Transverse colon (tissue), 3 donors: ENCODE measurements at regions not wholly inside any gene's neighbourhood (a gene's known extent, or its start where the extent isn't known, plus 50 kb on each side); places are given as distances from the start of the nearest gene placed in this dataset.

Experiments used
- POLR2A ChIP-seq: fragments of 450-650 bp; IDR thresholded peaks from one replicate; pipeline ENCODE4 v1.6.1; 2016; ENCODE audit warnings: antibody characterized with exemption, mild to moderate bottlenecking, moderate library complexity
- TF ChIP-seq, protein P1 (sequence below), 5 experiments: fragments of 200-600 bp in 3 of 5; fragments of 450-650 bp in 2 of 5; sonication (generic) in 3 of 5; IDR thresholded peaks; 1 replicate in 2 of 5; 2 replicates in 3 of 5; pipeline ENCODE4 v1.5.1; 2016 to 2017; ENCODE audit warnings: antibody characterized with exemption in 5 of 5, inconsistent platforms in 3 of 5, mild to moderate bottlenecking in 2 of 5, moderate library complexity in 1 of 5

DNA sequence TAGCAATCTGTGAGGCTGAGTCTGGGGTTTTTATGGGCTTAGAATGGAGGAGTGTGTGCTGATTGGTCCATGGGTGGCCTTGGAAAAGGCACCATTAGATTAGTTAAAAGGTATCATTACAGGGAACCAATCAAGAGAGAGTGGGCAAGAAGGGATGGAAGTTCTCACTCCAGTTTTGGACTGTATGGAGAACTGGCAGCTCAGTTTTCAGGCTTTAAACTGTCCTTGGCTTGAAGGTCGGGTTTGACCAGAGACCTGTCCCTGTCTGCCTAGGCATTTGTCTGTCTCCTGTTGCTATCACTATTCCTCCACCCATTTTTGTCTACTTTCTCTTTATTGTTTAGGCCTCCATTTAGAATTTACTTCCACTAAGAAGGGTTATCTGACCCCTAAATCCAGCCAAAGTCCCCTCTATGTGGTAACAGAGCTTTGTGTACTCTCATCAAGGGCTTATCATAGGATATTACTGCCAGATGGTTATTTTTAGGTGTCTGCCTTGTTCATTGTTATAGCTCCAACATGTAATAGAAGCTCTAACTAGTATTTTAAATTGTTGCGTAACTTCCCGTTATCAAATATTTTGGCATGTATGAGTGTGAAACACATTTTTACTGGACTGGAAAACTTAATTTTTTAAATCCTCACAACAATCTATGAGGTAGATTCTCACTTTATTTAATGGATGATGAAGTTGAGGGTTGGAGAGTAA lies 133.3 kb upstream of the SLC10A2 start:
- TF ChIP-seq, protein P1, sequence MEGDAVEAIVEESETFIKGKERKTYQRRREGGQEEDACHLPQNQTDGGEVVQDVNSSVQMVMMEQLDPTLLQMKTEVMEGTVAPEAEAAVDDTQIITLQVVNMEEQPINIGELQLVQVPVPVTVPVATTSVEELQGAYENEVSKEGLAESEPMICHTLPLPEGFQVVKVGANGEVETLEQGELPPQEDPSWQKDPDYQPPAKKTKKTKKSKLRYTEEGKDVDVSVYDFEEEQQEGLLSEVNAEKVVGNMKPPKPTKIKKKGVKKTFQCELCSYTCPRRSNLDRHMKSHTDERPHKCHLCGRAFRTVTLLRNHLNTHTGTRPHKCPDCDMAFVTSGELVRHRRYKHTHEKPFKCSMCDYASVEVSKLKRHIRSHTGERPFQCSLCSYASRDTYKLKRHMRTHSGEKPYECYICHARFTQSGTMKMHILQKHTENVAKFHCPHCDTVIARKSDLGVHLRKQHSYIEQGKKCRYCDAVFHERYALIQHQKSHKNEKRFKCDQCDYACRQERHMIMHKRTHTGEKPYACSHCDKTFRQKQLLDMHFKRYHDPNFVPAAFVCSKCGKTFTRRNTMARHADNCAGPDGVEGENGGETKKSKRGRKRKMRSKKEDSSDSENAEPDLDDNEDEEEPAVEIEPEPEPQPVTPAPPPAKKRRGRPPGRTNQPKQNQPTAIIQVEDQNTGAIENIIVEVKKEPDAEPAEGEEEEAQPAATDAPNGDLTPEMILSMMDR (IDR thresholded peaks at IDR 0.05) = no peak
- TF ChIP-seq POLR2A = no peak
